BLaER1 treated with 17β-estradiol and CSF1 and Interleukin-3, amounts not matched to agents 10 nM and 100 nM (cell line): ENCODE measurements at regions not wholly inside any gene's neighbourhood (a gene's known extent, or its start where the extent isn't known, plus 50 kb on each side); places are given as distances from the start of the nearest gene placed in this dataset.

Experiments
- H3K27ac ChIP-seq, 11 experiments: shearing (Covaris generic); formaldehyde crosslinking; 2 replicates each; pipeline ENCODE4 v1.8.1; 2022
- H3K27me3 ChIP-seq, 11 experiments: shearing (Covaris generic); formaldehyde crosslinking; 2 replicates each; pipeline ENCODE4 v1.8.1; 2022
- H3K36me3 ChIP-seq, 11 experiments: shearing (Covaris generic); formaldehyde crosslinking; 2 replicates each; pipeline ENCODE4 v1.8.1; 2022
- H3K4me1 ChIP-seq, 10 experiments: shearing (Covaris generic); formaldehyde crosslinking; 2 replicates each; pipeline ENCODE4 v1.8.1; 2022
- H3K4me2 ChIP-seq, 11 experiments: shearing (Covaris generic); formaldehyde crosslinking; 2 replicates each; pipeline ENCODE4 v1.8.1; 2022
- H3K4me3 ChIP-seq, 10 experiments: shearing (Covaris generic); formaldehyde crosslinking; 2 replicates each; pipeline ENCODE4 v1.8.1; 2022
- H3K9ac ChIP-seq, 11 experiments: shearing (Covaris generic); formaldehyde crosslinking; 2 replicates each; pipeline ENCODE4 v1.8.1; 2022
- H3K9me3 ChIP-seq, 11 experiments: shearing (Covaris generic); formaldehyde crosslinking; replicated peaks in 1 of 11; 2 replicates each; pipeline ENCODE4 v1.8.1; 2022
- H4K20me1 ChIP-seq, 11 experiments: shearing (Covaris generic); formaldehyde crosslinking; 2 replicates each; pipeline ENCODE4 v1.8.1; 2022
- Cebpa-rat ChIP-seq, 11 experiments: shearing (Covaris generic); IDR thresholded peaks; 2 replicates each; pipeline ENCODE4 v1.8.1; 2022

GRCh38 chr6:16078064-16078463 lies 50.8 kb upstream of the MYLIP start:
- H3K4me1 ChIP-seq: peaks cover 0 to 7% (median 0%) of the 10 kb centered on the region in 10 experiments; a peak in 2 of 20 replicates

GRCh38 chr6:16069671-16070070 lies 59.2 kb upstream of the MYLIP start:
- Histone ChIP-seq H3K27ac (no peak overlapping the region), H3K9me3 (peaks cover 6 to 24% (median 11%) of the 10 kb centered on the region in 11 experiments; a peak in 19 of 22 replicates), H3K4me2 (no peak overlapping the region), H3K27me3 (no peaks in the 10 kb centered on the region), H3K4me1 (peaks cover 0 to 13% (median 3%) of the 10 kb centered on the region in 10 experiments; a peak in 10 of 20 replicates), H4K20me1 (no peaks in the 10 kb centered on the region), H3K9ac (no peak overlapping the region), H3K4me3 (no peak overlapping the region), H3K36me3 (no peaks in the 10 kb centered on the region)
- TF ChIP-seq Cebpa-rat (IDR thresholded peaks at IDR 0.05): no peak

More at GRCh38 chr6:16078064-16078463, 50.8 kb upstream of the MYLIP start:
- Histone ChIP-seq H3K4me2 (no peak overlapping the region), H3K36me3 (no peaks in the 10 kb centered on the region), H3K27me3 (no peaks in the 10 kb centered on the region), H3K4me3 (no peak overlapping the region), H3K9ac (no peak overlapping the region), H4K20me1 (no peaks in the 10 kb centered on the region), H3K9me3 (no peaks in the 10 kb centered on the region), H3K27ac (no peak overlapping the region)
- TF ChIP-seq Cebpa-rat (IDR thresholded peaks at IDR 0.05): no peak

- Histone ChIP-seq H4K20me1 (no peaks in the 10 kb centered on the region), H3K4me1 (peaks cover 0 to 15% (median 5%) of the 10 kb centered on the region in 10 experiments; a peak in 10 of 20 replicates), H3K27me3 (no peaks in the 10 kb centered on the region), H3K4me2 (no peak overlapping the region), H3K9ac (no peak overlapping the region), H3K36me3 (no peaks in the 10 kb centered on the region), H3K27ac (no peak overlapping the region), H3K9me3 (peaks cover 6 to 24% (median 11%) of the 10 kb centered on the region in 11 experiments; a peak in 19 of 22 replicates), H3K4me3 (no peak overlapping the region)
- no peak for TF ChIP-seq Cebpa-rat (IDR thresholded peaks at IDR 0.05)
These were observed 59.7 kb upstream of the MYLIP start for GRCh38 chr6:16069222-16069621.

- H3K27ac ChIP-seq: no peak overlapping the region
- H3K9ac ChIP-seq: no peak overlapping the region
- no peak for TF ChIP-seq Cebpa-rat (IDR thresholded peaks at IDR 0.05)
- peaks cover 0 to 15% (median 5%) of the 10 kb centered on the region in 10 experiments; a peak in 10 of 20 replicates for H3K4me1 ChIP-seq
- H4K20me1 ChIP-seq: no peaks in the 10 kb centered on the region
- no peak overlapping the region for H3K4me2 ChIP-seq
- no peaks in the 10 kb centered on the region for H3K27me3 ChIP-seq
- H3K9me3 ChIP-seq: peaks cover 6 to 24% (median 11%) of the 10 kb centered on the region in 11 experiments; a peak in 19 of 22 replicates
- no peak overlapping the region for H3K4me3 ChIP-seq
- no peaks in the 10 kb centered on the region for H3K36me3 ChIP-seq
These were observed 61.3 kb upstream of the MYLIP start for GRCh38 chr6:16067568-16067967.

- Histone ChIP-seq H4K20me1 (no peaks in the 10 kb centered on the region), H3K4me2 (peak overlapping the region in 7 of 11 experiments; percentile 4 to 56 (median 43); a peak in 11 of 22 replicates), H3K4me3 (no peak overlapping the region), H3K4me1 (peaks cover 6 to 15% (median 9%) of the 10 kb centered on the region in 10 experiments; a peak in 17 of 20 replicates), H3K27me3 (no peaks in the 10 kb centered on the region), H3K9ac (no peak overlapping the region), H3K36me3 (no peaks in the 10 kb centered on the region), H3K9me3 (peaks cover 7 to 19% (median 13%) of the 10 kb centered on the region in 11 experiments; a peak in 19 of 22 replicates), H3K27ac (no peak overlapping the region)
- TF ChIP-seq Cebpa-rat (IDR thresholded peaks at IDR 0.05): no peak
These were observed 64.2 kb upstream of the MYLIP start for GRCh38 chr6:16064671-16065072.

GRCh38 chr6:16063580-16063979 lies 65.3 kb upstream of the MYLIP start:
- H3K4me3 ChIP-seq: no peak overlapping the region
- H3K4me2 ChIP-seq: no peak overlapping the region
- H3K36me3 ChIP-seq: no peaks in the 10 kb centered on the region
- no peaks in the 10 kb centered on the region for H4K20me1 ChIP-seq
- peaks cover 6 to 15% (median 10%) of the 10 kb centered on the region in 10 experiments; a peak in 17 of 20 replicates for H3K4me1 ChIP-seq
- H3K9me3 ChIP-seq: peaks cover 0 to 10% (median 6%) of the 10 kb centered on the region in 11 experiments; a peak in 7 of 22 replicates
- no peaks in the 10 kb centered on the region for H3K27me3 ChIP-seq
- no peak overlapping the region for H3K27ac ChIP-seq
- no peak overlapping the region for H3K9ac ChIP-seq
- TF ChIP-seq Cebpa-rat (IDR thresholded peaks at IDR 0.05): no peak

- Histone ChIP-seq H3K9ac (no peak overlapping the region), H3K27ac (no peak overlapping the region), H3K4me3 (no peak overlapping the region), H3K4me2 (no peak overlapping the region), H3K36me3 (no peaks in the 10 kb centered on the region), H3K4me1 (peaks cover 6 to 13% (median 9%) of the 10 kb centered on the region in 10 experiments; a peak in 17 of 20 replicates), H4K20me1 (no peaks in the 10 kb centered on the region), H3K27me3 (no peaks in the 10 kb centered on the region), H3K9me3 (peaks cover 0 to 7% (median 6%) of the 10 kb centered on the region in 11 experiments; a peak in 6 of 22 replicates)
- no peak for TF ChIP-seq Cebpa-rat (IDR thresholded peaks at IDR 0.05)
These were observed 67.1 kb upstream of the MYLIP start for GRCh38 chr6:16061818-16062217.

GRCh38 chr6:16060039-16060438 lies 68.8 kb upstream of the MYLIP start:
- H3K27ac ChIP-seq: no peak overlapping the region
- no peak for TF ChIP-seq Cebpa-rat (IDR thresholded peaks at IDR 0.05)
- H3K27me3 ChIP-seq: no peaks in the 10 kb centered on the region
- no peak overlapping the region for H3K9ac ChIP-seq
- H3K9me3 ChIP-seq: peaks cover 0 to 7% (median 6%) of the 10 kb centered on the region in 11 experiments; a peak in 6 of 22 replicates
- peaks cover 6 to 13% (median 9%) of the 10 kb centered on the region in 10 experiments; a peak in 17 of 20 replicates for H3K4me1 ChIP-seq
- no peak overlapping the region for H3K4me3 ChIP-seq
- no peaks in the 10 kb centered on the region for H4K20me1 ChIP-seq
- peak overlapping the region in 7 of 11 experiments; percentile 15 to 45 (median 24); a peak in 8 of 22 replicates for H3K4me2 ChIP-seq
- no peaks in the 10 kb centered on the region for H3K36me3 ChIP-seq

- Histone ChIP-seq H3K4me3 (no peak overlapping the region), H3K9ac (no peak overlapping the region), H3K9me3 (peaks cover 0 to 7% (median 6%) of the 10 kb centered on the region in 11 experiments; a peak in 6 of 22 replicates), H3K4me2 (peak overlapping the region in 4 of 11 experiments; percentile 24 to 45 (median 30); a peak in 3 of 22 replicates), H3K36me3 (no peaks in the 10 kb centered on the region), H3K27ac (no peak overlapping the region), H3K4me1 (peaks cover under 1 to 10% (median 6%) of the 10 kb centered on the region in 10 experiments; a peak in 15 of 20 replicates), H4K20me1 (no peaks in the 10 kb centered on the region), H3K27me3 (no peaks in the 10 kb centered on the region)
- TF ChIP-seq Cebpa-rat (IDR thresholded peaks at IDR 0.05): no peak
These were observed 69.4 kb upstream of the MYLIP start for GRCh38 chr6:16059496-16059895.

GRCh38 chr6:16058929-16059345 lies 69.9 kb upstream of the MYLIP start:
- Histone ChIP-seq H3K4me3 (no peak overlapping the region), H3K36me3 (no peaks in the 10 kb centered on the region), H3K9ac (no peak overlapping the region), H4K20me1 (no peaks in the 10 kb centered on the region), H3K27ac (no peak overlapping the region), H3K4me2 (no peak overlapping the region), H3K9me3 (peaks cover 0 to 7% (median 6%) of the 10 kb centered on the region in 11 experiments; a peak in 6 of 22 replicates), H3K4me1 (peaks cover 0 to 10% (median 6%) of the 10 kb centered on the region in 10 experiments; a peak in 11 of 20 replicates), H3K27me3 (no peaks in the 10 kb centered on the region)
- TF ChIP-seq Cebpa-rat (IDR thresholded peaks at IDR 0.05): no peak
